HG02610 (cell line): ENCODE measurements at regions not wholly inside any gene's neighbourhood (a gene's known extent, or its start where the extent isn't known, plus 50 kb on each side); places are given as distances from the start of the nearest gene placed in this dataset.

ENCODE experiments used
- ATAC-seq: cut with Tn5 transposase; IDR thresholded peaks from one replicate; pipeline ENCODE4 v1.9.1; 2021; ENCODE audit warnings: mild to moderate bottlenecking, moderate library complexity; ENCODE audit not compliant: unreplicated experiment

DNA sequence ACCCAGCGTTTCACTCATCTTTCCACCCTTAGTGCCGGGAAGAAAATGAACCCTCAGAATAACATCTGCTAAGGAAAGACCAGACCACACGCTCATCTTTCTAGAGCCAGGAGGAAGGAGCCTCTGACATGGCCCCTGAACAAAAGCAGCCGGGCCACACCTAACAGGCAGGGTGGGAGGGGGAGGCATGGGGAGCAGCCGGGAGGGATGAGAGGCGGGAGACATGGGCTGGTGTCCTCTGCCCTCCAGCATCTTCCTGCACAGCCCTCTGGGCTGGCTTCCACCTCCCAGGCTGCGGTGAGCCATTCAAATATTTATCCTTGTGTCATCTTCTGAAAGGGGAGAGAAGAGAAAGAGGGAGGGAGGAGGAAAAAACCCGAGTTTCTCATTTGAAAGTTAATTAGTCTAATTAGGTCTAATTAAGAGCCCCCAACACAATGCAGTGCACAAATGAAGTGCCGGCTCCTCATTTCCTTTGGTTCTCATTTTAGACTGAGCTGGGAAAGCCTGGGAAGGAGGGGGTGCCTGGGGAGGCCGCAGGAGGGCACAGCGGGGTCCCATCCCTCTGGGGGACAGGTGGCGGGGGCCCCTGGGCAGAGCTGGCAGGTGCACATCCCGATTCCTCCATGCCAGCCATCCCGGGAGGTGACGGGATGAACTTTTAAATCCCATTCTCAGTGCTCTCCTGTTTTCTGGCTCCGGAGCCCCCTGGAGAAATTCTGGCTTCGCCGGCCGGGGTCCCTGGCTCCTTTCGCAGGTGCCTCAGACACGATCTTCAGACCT lies 90.5 kb downstream of the ENGASE start:
- no peak for ATAC-seq

DNA sequence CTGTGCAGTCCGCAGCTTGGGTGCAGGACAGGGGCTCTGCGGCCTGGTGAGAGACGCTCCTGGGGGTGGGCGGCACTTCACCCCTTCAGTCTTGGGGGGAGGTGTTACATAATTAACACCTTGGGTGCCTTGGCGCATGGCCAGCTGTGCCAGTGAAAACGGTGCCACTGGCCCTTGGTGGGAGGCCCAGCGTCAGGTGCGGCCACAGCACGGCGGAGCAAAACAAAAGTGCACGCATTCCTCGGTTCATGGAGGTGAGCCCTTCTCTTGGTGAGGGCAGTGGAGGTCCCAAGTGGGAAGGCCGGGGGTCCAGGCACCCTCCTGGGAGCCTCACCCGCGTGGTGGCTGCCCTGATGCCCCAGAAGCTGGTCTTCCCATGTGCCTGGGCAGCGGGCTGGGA lies 89.8 kb downstream of the ENGASE start:
- no peak for ATAC-seq

DNA sequence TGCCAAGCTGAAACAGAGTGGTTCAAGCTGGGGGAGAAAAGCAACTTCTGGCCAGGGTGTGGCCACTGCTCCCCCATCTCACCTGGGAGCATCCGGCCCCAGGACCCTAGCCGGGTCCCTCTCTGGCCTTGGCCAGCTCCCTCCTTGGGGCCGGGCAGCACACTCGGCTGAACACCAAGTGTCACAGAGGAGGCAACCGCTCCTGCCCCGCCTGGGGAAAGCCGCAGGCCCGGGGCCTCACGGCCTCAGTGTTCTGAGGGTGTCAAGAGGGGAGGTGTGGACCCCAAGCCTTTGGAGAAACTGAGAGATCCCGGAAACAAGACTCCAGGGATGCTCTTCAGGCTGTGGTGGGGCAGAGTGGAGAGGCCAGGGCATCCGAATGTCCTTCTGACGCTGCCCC lies 88.4 kb downstream of the ENGASE start:
- no peak for ATAC-seq

DNA sequence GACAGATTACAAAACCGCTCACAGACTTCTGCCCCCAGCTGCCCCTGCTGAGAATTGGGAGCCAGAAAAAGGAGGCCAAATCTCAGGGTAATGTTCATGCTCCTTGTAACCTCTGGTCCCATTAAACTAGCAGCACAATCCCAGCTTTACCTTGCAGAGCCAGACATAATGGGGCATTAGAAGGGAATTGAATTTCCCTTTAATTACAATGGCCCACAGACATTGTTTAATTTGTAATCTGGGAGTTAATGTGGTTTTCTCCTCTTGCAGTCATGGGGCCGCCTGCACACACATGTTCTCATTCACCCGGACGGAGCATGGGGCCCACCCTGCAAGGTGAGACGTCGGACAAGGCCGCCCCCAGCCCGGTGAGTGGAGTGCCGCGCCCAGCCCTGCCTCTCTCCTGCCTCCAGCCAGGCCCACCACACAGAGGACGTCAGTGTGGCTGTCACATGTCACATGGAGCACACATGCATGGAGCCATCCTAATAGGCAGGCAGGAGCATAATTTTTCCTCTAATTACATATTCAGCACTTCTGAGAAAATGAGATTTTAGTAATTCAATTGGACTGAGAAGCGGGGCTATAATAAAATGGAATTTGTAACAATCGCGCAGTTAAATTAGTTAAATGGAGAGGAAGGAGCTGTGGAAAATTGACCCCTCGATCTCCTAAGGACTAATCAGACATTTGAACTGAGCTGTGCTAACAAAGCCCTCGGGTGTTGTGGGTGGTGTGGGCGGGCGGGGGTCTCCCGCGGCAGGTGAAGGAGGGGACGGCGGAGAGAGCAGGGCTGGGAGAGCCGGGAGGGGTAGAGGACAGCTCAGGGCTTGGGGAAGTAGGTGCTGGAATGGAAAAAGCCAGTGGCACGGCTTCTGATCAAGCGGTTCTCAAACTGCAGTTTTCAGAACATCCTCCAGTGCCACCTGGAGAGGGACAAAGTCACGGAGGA lies 87.7 kb downstream of the ENGASE start:
- no peak for ATAC-seq

DNA sequence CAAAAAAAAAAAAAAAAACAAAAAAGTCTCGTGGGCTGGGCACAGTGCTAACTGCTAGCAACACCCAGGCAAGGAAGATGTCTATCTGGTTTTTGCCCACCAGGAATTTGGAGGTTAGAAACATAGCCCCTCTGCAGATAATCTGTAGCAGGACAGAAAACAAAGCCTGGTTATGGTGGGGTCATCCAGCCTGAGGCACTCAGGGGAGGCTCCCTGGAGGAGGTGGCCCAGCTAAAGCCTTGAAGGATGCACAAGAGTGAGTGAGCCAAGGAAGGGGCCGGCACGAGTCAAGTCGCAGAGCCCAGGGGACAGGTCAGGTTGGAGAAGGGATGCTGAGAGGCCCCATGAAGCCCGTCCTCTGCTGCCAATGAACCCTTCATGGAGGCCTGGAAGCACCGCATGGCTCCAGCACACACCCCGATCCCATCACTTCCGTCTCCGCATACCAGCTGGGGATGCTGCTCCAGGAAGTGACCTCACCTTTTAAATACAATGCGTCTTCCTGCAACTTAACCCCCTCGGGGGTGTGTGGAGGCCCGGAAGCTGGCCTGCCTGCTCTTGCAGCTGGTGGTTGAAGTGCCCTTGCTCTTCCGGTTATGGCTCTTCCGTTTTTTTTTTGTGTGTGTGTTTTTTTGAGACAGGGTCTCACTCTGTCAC lies 86.5 kb downstream of the ENGASE start:
- ATAC-seq: no peak

DNA sequence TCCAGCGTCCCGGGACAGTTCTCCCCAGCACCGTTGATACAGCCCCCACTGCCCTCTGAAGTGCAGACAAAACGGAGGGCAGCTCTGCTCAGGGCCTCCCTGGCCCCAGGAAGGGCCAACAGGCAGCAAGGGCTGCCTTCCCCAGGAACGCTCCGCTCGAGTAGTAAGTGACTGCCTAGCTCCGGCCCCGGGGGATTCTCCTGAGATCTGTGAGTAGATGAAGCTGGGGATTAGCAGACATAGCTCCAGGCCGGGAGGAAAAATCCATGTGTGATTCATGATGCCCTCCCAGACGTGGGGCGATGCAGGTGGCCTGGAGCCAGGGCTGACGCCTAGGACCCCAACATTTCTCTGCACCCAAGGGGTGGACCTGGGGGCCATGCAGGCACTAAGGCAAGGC lies 85.3 kb downstream of the ENGASE start:
- no peak for ATAC-seq

DNA sequence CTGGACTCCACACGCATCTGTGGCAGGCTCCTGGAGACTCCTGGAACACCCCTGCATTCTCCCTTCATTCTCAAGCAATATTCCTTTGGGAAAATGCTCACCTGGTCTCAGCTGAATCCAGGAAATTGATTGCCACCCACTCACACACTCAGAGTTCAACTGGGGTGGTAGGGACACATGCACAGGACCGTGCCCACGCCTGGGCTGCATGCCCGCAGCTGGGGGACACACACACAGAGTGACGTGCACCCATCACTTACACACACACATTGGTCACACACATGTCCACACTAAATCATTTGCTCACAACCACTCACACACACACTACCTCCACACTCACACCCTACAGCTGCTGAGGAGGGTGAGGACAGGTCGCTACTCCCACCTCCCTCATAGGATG lies 84.8 kb downstream of the ENGASE start:
- no peak for ATAC-seq

DNA sequence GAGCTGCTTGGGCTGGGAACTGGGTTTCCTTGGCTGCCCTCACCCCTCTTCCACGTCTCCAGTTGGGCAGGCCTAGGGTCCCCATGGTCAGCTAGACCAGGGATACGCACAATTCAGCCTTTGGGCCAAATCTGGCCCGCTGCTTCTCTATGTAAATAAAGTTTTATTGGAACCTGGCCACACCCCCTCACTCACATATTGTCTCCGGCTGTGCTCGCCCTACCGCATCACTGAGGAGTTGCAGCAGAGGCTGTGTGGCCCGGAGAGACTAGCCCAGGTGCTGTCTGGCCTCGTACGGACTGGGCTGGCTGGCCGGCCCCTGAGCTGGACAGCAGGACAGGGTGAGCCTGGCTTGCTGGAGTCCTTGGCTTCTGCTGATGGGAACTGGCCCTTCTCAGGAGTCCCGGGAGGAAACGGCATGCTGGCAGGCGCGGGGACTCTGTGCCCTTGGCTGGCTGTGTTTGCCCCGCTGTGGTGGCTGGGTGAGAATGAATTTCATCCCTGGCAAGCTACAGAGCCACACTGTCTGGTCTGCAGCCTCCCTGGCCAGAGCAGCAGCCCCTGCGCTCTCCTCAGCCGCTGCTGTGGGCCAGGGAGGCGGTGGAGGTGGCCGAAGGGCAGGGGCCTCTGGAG lies 82.0 kb downstream of the ENGASE start:
- ATAC-seq: no peak

DNA sequence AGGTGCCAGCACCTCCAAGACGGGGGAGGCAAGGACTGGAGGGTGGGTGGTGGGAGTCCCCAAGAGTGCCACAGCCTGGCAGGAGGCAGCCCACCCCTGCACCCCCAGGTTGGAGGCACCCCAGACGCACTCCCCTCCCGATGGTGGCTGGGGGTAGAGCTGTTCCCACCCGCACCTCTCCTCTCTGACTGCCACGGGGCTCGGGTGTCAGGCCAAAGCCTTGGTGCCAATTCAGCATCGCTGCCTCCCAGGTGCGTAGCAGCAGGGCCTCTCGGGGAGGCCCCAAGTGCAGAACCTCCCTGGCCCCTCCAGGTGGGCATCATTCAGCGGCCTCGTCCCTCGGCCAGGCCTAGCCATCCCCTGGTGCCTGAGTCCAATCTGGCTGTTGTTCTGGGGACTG lies 81.1 kb downstream of the ENGASE start:
- ATAC-seq: no peak

DNA sequence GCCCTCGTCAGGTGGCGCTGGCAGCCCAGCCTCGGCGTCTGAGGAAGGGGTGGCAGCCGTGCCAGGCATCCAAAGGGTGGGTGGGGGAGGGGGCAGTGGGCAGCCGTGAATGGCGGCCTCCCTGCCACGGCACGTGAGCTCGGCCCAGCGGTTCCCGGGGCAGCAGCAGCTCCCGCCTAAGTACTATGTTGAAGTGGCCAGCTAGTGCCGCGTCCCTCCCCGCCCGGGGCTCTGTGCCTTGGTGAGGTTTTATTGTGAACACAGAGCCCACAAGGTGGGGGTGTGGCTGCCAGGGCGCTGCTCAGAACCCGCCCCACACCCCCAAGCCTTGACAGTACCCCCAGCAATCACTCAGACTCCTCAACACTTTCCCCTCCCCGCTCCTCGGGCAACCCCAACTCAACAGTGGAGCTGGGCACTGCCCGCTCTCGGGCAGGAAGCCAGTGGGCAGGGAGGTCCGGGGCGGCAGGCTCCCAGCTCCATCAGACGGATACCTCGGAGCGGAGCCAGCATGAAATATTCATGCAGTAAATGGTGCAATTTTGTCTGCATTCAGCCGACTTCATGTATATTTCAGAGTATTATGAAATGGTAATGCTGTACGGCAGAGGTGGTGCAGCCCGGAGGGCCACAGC lies 80.4 kb downstream of the ENGASE start:
- ATAC-seq: no peak

DNA sequence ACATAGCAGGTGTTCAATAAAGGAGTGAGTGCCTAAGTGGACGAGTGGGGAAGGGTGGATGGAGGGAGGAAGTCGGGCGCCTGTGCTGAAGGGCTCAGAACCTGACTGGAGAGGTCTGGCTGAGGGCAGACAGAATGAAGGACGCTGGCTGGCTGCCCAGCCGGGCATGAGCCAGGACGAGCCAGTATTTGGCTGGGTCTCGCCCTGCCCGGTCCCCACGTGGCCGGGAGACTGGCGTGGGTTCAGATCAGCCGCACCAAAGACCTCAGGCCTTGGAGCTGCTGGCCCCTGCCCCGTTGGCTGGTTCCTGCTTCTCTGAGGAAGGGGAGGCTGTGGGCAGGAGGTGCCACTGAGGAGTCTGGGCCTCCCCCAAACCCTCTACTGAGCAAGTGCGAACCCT lies 79.8 kb downstream of the ENGASE start:
- ATAC-seq: no peak

DNA sequence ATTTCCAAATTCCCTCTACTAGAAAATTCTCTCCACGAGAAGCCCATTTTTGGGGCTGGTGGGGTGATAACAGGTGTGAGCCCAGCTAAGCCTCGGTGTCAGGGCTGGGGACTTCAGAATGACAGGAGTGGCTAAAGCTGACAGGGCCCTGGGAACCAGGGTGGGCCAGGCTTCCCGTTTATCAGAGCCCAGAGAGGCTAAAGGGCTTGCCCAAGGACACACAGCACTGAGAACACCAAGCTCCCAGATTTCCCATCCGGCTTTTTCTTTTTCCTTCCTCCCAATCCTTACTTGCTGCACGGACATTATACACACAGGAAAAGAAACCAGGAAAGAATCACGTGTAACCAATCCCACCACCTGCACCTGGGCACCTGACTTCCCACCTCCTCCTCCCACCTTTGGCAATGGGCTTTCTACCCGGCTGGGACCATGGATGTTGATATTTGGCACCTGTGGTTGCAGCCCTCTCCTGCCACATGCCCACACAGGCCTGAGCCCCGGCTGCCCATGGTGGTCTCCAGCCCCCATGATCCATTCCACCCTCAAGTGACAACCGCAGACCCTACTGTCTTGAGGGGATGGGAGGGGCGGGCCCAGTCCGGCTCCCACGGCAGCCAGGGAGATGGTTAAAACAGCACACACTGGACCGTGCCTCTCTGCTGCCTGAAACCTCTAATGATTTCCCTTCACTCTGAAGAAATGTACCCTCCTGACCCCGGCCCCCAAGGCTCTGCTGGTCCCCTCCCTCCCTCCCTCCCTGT lies 78.9 kb downstream of the ENGASE start:
- ATAC-seq: no peak

DNA sequence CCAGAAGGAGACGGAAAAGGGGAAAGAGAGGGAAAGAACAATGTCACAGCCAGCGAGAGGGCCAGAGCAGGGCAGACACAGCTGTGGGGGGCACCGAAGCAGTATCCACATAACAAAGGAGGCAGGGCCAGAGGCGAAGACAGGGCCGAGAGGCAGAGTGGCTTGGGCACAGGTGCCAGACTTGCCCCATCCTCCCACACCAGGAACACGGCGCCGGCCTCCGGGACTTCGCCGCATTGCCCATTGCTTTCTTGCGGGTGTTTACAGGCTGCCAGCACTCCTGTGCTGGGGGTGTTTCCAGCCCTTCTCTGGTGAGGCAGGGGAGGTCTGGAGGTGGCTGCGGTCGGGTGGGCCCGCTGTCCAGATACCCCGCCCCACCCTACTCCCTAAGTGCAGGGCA lies 78.0 kb downstream of the ENGASE start:
- ATAC-seq: no peak

DNA sequence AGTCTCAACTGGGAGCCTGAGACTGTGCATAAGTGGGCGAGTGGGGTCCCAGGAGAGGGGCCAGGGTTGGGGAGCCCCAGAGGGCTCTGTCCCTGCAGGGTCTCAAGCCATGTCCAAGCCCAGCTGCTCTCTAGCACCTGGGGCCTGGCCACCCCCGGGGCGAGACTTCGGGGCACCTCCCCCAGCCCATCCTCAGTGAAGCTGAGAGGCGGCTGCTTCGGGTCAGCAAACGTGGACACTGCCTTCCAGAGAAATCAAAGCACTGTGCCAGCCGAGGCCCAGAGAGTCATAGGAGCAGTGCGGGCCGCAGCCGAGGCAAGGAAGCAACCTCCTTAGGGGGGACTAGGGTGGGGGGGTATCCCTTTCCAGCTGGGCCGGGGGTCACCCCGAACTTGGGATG lies 77.5 kb downstream of the ENGASE start:
- no peak for ATAC-seq

DNA sequence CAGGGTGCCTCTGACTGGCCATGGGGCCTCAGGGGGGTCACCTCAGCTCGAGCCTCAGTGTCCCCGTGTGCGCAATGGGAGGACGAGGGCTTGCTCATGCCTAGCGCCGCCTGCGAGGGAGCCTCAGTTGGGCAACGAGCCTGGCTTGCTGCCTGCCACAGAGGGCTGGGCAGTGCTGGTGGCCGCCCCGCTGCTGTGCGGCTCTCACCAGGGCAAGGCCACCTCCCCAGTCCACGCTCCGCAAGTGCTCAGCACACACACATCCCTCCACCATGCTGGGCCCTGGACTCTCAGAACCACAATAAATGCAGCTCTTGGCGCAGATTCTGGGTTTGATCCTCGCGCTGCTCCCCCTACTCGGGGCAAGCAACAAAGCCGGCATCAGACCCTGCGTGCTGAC lies 76.2 kb downstream of the ENGASE start:
- ATAC-seq: no peak

DNA sequence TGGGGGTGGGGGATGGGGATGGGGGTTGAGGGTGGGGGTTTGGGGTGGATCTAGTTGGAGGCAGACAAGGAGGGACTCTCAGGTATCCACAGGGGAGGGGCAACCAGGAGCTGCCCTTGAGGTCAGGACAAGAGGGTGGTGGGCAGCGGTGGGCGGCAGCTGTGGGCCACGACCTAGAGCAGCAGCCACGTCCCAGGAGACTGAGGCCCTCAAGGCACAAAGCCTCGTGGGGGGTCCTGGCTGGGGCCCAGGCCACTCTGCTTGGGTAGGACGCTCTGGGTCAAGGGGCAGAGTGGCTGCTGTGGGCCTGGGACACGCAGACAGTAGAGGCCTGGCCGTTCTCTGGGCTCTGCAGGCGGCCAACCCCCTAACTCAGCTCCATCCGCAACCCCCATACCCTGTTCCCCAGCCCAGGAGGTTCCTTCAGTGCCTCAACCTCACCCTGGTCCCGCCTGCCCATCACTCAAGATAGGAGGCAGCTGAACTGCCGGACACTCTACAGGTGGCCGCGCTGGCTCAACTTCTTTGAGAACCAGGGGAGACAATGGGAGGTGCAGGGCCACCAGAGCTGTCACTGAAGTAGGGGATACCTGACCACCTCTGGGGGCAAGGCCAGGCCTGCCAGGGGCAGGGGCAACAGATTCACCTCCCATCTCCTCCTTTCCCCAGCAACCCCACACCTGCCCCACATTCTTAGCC lies 75.6 kb downstream of the ENGASE start:
- ATAC-seq: no peak

DNA sequence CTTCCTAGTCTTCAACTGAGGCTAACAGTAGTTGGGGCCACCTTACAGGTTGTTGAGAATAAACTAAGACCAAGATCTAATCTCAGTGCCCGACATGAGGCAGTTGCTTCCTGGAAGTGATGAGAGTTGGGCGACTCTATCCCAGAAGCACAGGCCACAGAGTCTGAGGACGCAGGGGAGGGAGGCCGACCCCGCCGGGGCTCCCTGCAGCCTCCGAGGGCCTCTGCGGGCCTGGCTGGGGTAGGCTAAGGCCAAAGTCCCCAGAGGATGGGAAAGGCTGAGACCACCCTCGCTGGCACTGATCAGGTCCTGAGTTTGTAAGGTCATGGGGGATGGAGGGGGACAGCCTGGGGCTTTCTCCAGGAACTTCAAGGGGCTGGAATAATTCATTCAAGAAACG lies 74.0 kb downstream of the ENGASE start:
- ATAC-seq: no peak

DNA sequence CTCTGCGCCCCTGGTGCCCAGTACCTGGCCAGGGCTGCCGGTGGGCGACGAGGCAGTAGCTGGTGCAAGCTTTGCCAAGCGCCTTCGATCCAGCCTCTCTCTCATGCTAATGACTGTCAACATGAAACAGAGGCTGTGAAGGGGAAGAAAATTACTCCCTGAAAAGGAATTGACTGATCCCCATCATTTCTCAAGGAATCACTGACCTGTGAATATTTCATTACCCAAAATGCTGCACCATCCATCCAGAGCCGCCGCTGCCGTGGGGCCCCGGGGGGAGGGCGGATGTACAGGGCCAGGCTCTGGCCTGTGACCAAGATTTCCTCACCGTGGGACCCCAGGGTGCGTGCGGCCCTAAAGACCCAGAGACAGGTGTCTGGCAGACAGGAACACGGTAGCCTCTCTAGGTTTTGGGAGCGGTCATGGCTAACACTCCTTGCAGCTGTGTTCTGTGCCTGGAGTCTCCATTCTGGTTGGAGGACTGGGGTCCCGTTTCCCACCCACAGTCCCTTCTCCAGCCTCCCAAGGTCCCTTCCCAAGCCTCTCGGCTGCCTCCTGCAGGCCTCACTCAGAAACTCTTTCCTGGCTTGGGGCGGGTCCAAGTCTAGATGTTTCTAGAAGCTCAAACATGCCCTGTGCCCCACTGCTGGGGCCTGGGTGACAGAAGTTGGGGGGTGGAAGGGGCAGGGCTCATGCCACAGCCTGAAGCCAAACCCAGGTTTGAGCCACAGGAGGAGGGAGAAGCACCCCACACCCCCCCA lies 73.3 kb downstream of the ENGASE start:
- no peak for ATAC-seq

DNA sequence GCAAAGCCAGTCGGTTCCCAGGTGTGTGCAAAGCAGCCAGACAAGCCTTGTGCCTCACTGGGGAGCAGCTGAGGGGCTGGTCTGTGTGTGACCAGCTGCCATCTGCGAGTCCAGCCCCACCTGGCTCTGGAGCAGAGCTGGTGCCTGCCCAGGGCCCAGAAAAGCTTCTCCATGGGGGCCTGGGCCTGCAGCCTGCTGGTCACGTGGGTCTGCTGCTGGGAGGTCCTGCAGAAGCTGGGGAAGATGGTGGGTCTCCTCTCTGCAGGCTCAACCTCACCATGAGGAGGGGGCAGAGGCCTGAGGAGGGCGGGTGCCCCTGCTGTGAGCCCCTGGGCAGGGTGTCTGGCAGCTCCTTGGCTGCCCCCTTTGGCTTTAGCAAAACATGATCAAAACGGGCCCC lies 71.9 kb downstream of the ENGASE start:
- ATAC-seq: no peak
